ENCODE measurements at regions not wholly inside any gene's neighbourhood (a gene's known extent, or its start where the extent isn't known, plus 50 kb on each side); places are given as distances from the start of the nearest gene placed in this dataset.
"Not testable (repeated sequence)": the region's sequence is repeated elsewhere in the genome, so short reads cannot be mapped to it uniquely, and the experiment has no call there.

- Histone ChIP-seq H3K4me3 (peak overlapping the region in 1 of 2 donors; percentile 74), H3K9me3 (no peaks in the 10 kb centered on the region), H3K27ac (no peak overlapping the region), H3K4me1 (peaks cover 3% of the 10 kb centered on the region), H3K27me3 (no peaks in the 10 kb centered on the region), H3K36me3 (ENCODE audit: low read depth, missing control alignments) (no peaks in the 10 kb centered on the region)
- intact Hi-C loops (cut with DNase I; ENCODE audit: low total_unique reads): no loop called here
- TF ChIP-seq POLR2A (IDR thresholded peaks at IDR 0.05) (no peak), CTCF (IDR thresholded peaks at IDR 0.05) (no peak)
- DNase-seq: no peak
- WGBS, 2 donors: 42 to 62% methylated on average over 11 of the region's 11 CpGs
These were observed 99.3 kb upstream of the IGF1R start for GRCh38 chr15:98549003-98549402.

- no peak overlapping the region for H3K27ac ChIP-seq
- no peak for TF ChIP-seq CTCF (IDR thresholded peaks at IDR 0.05)
- no peak for TF ChIP-seq POLR2A (IDR thresholded peaks at IDR 0.05)
These were observed 98.6 kb upstream of the IGF1R start for GRCh38 chr15:98549741-98550140.

GRCh38 chr15:98550363-98550762, 98.0 kb upstream of the IGF1R start:
- intact Hi-C loops (cut with DNase I; ENCODE audit: low total_unique reads): not testable (repeated sequence)

More at GRCh38 chr15:98549741-98550140, 98.6 kb upstream of the IGF1R start:
- no peaks in the 10 kb centered on the region for H3K36me3 ChIP-seq (ENCODE audit: low read depth, missing control alignments)
- H3K27me3 ChIP-seq: no peaks in the 10 kb centered on the region
- H3K4me3 ChIP-seq: peak overlapping the region in 1 of 2 donors; percentile 27
- H3K4me1 ChIP-seq: peaks cover 3% of the 10 kb centered on the region
- no peaks in the 10 kb centered on the region for H3K9me3 ChIP-seq
- 64 to 80% methylated on average over 4 to 26 of the region's 26 CpGs for WGBS, 2 donors
- no peak for DNase-seq
- intact Hi-C loops (cut with DNase I; ENCODE audit: low total_unique reads): no loop called here

GRCh38 chr15:98551936-98552562, 96.3 kb upstream of the IGF1R start:
- intact Hi-C loops (cut with DNase I; ENCODE audit: low total_unique reads): no loop called here
- DNase-seq: no peak
- no peaks in the 10 kb centered on the region for H3K9me3 ChIP-seq
- no peak overlapping the region for H3K4me3 ChIP-seq
- no peak overlapping the region for H3K27ac ChIP-seq
- 68 to 72% methylated on average over 11 of the region's 11 CpGs for WGBS, 2 donors
- no peaks in the 10 kb centered on the region for H3K36me3 ChIP-seq (ENCODE audit: low read depth, missing control alignments)
- H3K4me1 ChIP-seq: peaks cover 3% of the 10 kb centered on the region
- H3K27me3 ChIP-seq: no peaks in the 10 kb centered on the region
- no peak for TF ChIP-seq POLR2A (IDR thresholded peaks at IDR 0.05)
- TF ChIP-seq CTCF (IDR thresholded peaks at IDR 0.05): no peak

More at GRCh38 chr15:98550363-98550762, 98.0 kb upstream of the IGF1R start:
- peak overlapping the region; percentile 21 to 27 for H3K4me3 ChIP-seq
- not testable (repeated sequence) for H3K36me3 ChIP-seq (ENCODE audit: low read depth, missing control alignments); H3K27me3 ChIP-seq; H3K27ac ChIP-seq; H3K4me1 ChIP-seq; H3K9me3 ChIP-seq
- 58 to 79% methylated on average over 7 of the region's 7 CpGs for WGBS, 2 donors
- peak; percentile 76 for DNase-seq

- 79 to 81% methylated on average over 6 of the region's 6 CpGs for WGBS, 2 donors
- intact Hi-C loops (cut with DNase I; ENCODE audit: low total_unique reads): no loop called here
- Histone ChIP-seq H3K4me3 (no peak overlapping the region), H3K36me3 (ENCODE audit: low read depth, missing control alignments) (no peaks in the 10 kb centered on the region), H3K27ac (no peak overlapping the region), H3K4me1 (no peaks in the 10 kb centered on the region), H3K27me3 (no peaks in the 10 kb centered on the region), H3K9me3 (no peaks in the 10 kb centered on the region)
- no peak for TF ChIP-seq CTCF (IDR thresholded peaks at IDR 0.05)
- no peak for TF ChIP-seq POLR2A (IDR thresholded peaks at IDR 0.05)
- no peak for DNase-seq
These were observed 93.8 kb upstream of the IGF1R start for GRCh38 chr15:98554272-98555172.
